Ishikawa (cell line): ENCODE measurements at regions not wholly inside any gene's neighbourhood (a gene's known extent, or its start where the extent isn't known, plus 50 kb on each side); places are given as distances from the start of the nearest gene placed in this dataset.

Source experiments
- CEBPB ChIP-seq: IDR thresholded peaks from 2 replicates; pipeline ENCODE4 v1.6.1; 2012
- CREB1 ChIP-seq: IDR thresholded peaks from 2 replicates; pipeline ENCODE4 v1.6.1; 2012; ENCODE audit warnings: low read depth
- EGR1 ChIP-seq: IDR thresholded peaks from 2 replicates; pipeline ENCODE4 v1.6.1; 2012
- EP300 ChIP-seq: IDR thresholded peaks from 2 replicates; pipeline ENCODE4 v1.6.1; 2012; ENCODE audit warnings: borderline replicate concordance
- FOXM1 ChIP-seq: IDR thresholded peaks from 2 replicates; pipeline ENCODE4 v1.6.1; 2012; ENCODE audit warnings: low read depth, borderline replicate concordance
- NFIC ChIP-seq: IDR thresholded peaks from 2 replicates; pipeline ENCODE4 v1.6.1; 2012
- RAD21 ChIP-seq: IDR thresholded peaks from 2 replicates; pipeline ENCODE4 v1.6.1; 2012; ENCODE audit warnings: low read depth
- TAF1 ChIP-seq: IDR thresholded peaks from 2 replicates; pipeline ENCODE4 v1.6.1; 2012; ENCODE audit warnings: low read depth, mild to moderate bottlenecking
- TCF12 ChIP-seq: IDR thresholded peaks from 2 replicates; pipeline ENCODE4 v1.6.1; 2012; ENCODE audit warnings: low read depth
- TEAD4 ChIP-seq: IDR thresholded peaks from 2 replicates; pipeline ENCODE4 v1.6.1; 2012
- YY1 ChIP-seq: IDR thresholded peaks from 2 replicates; pipeline ENCODE4 v1.6.1; 2012; ENCODE audit warnings: low read depth
- ZBTB7A ChIP-seq: IDR thresholded peaks from 2 replicates; pipeline ENCODE4 v1.6.1; 2012; ENCODE audit warnings: low read depth
- TF ChIP-seq, protein P1 (sequence below): IDR thresholded peaks from 2 replicates; pipeline ENCODE4 v1.6.1; 2012; ENCODE audit warnings: low read depth, mild to moderate bottlenecking
- TF ChIP-seq, protein P2 (sequence below): IDR thresholded peaks from 2 replicates; pipeline ENCODE4 v1.6.1; 2012
- TF ChIP-seq, protein P3 (sequence below): IDR thresholded peaks from 2 replicates; pipeline ENCODE4 v1.6.1; 2012

DNA sequence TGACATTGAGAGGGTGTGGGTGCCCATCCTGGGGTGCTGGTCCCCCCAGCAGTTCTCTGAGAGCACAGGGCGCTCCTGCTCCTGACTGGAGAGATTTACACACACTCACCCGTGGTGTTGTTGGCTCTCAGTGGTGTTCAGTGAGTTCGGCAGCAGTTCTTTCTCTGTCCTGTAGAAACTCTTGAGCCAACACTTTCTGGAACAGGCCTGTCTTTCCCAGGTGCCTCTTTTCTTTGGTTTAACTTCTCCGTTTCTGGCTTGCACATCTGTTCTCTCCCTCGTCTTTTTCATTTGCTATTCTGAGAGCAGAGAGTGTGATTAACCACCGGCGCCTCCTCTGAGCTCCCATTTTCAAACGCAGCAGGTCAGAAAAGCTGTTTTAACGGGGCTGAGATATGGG lies 284.5 kb downstream of the IRX2 start:
- TF ChIP-seq, protein P1, sequence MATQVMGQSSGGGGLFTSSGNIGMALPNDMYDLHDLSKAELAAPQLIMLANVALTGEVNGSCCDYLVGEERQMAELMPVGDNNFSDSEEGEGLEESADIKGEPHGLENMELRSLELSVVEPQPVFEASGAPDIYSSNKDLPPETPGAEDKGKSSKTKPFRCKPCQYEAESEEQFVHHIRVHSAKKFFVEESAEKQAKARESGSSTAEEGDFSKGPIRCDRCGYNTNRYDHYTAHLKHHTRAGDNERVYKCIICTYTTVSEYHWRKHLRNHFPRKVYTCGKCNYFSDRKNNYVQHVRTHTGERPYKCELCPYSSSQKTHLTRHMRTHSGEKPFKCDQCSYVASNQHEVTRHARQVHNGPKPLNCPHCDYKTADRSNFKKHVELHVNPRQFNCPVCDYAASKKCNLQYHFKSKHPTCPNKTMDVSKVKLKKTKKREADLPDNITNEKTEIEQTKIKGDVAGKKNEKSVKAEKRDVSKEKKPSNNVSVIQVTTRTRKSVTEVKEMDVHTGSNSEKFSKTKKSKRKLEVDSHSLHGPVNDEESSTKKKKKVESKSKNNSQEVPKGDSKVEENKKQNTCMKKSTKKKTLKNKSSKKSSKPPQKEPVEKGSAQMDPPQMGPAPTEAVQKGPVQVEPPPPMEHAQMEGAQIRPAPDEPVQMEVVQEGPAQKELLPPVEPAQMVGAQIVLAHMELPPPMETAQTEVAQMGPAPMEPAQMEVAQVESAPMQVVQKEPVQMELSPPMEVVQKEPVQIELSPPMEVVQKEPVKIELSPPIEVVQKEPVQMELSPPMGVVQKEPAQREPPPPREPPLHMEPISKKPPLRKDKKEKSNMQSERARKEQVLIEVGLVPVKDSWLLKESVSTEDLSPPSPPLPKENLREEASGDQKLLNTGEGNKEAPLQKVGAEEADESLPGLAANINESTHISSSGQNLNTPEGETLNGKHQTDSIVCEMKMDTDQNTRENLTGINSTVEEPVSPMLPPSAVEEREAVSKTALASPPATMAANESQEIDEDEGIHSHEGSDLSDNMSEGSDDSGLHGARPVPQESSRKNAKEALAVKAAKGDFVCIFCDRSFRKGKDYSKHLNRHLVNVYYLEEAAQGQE = no peak
- TF ChIP-seq CEBPB (no peak), NFIC (no peak), FOXM1 (no peak), RAD21 (no peak), YY1 (no peak), TCF12 (no peak)
- TF ChIP-seq, protein P2, sequence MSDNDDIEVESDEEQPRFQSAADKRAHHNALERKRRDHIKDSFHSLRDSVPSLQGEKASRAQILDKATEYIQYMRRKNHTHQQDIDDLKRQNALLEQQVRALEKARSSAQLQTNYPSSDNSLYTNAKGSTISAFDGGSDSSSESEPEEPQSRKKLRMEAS = no peak

DNA sequence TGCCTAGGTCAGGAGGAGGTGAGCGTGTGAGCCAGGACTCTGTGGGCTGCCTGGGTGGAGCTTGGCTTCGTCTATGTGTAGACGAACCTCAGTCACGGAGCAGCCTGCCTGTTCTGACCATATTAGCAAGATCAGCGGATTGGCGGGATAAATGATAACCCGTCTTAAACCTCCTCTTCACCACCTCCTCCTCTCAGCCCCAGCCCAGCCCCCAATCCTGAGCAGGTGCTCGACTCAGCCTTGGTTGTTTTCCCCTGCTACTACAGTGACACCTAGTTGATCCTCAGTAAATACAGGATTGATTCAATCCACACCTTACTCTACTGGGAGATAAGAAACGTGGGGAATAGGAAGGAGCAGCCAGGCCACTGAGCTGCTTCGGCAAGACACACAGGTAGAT lies 286.1 kb downstream of the IRX2 start:
- TF ChIP-seq TEAD4 (no peak), CEBPB (no peak), TCF12 (no peak), EGR1 (no peak), EP300 (no peak), TAF1 (no peak), RAD21 (no peak), CREB1 (no peak), NFIC (no peak), FOXM1 (no peak), YY1 (no peak), ZBTB7A (no peak)
- TF ChIP-seq, protein P3, sequence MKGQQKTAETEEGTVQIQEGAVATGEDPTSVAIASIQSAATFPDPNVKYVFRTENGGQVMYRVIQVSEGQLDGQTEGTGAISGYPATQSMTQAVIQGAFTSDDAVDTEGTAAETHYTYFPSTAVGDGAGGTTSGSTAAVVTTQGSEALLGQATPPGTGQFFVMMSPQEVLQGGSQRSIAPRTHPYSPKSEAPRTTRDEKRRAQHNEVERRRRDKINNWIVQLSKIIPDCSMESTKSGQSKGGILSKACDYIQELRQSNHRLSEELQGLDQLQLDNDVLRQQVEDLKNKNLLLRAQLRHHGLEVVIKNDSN = no peak
- TF ChIP-seq, protein P1 = no peak
- TF ChIP-seq, protein P2 = no peak

DNA sequence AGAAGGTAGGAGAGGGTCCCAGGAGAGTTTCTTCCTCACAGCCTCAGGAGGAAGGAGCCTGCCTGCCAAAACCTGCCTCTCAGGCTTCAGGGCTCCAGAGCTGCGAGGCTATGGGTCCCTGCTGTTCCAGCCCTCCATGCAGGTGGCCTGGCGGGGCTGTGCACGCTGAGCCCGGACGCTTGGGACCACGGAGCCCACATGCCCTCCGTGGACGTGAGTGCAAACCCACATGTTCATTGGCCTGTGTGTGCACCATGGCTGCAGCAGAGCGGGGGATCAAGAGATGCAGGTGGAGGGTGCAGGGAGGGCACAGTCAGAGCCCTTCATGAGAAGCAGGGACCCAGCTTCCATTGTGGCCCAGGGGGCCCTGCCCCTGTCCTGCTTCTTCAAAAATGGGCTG lies 287.3 kb downstream of the IRX2 start:
- TF ChIP-seq RAD21 = no peak
- TF ChIP-seq CREB1 = no peak
- TF ChIP-seq, protein P2 = no peak
- no peak for TF ChIP-seq TAF1
- TF ChIP-seq CEBPB = no peak
- no peak for TF ChIP-seq TCF12
- no peak for TF ChIP-seq EP300
- TF ChIP-seq, protein P1 = no peak
- no peak for TF ChIP-seq TEAD4
- TF ChIP-seq, protein P3 = no peak
- TF ChIP-seq FOXM1 = no peak
- TF ChIP-seq EGR1 = no peak
- no peak for TF ChIP-seq NFIC
- TF ChIP-seq YY1 = no peak
- TF ChIP-seq ZBTB7A = no peak

DNA sequence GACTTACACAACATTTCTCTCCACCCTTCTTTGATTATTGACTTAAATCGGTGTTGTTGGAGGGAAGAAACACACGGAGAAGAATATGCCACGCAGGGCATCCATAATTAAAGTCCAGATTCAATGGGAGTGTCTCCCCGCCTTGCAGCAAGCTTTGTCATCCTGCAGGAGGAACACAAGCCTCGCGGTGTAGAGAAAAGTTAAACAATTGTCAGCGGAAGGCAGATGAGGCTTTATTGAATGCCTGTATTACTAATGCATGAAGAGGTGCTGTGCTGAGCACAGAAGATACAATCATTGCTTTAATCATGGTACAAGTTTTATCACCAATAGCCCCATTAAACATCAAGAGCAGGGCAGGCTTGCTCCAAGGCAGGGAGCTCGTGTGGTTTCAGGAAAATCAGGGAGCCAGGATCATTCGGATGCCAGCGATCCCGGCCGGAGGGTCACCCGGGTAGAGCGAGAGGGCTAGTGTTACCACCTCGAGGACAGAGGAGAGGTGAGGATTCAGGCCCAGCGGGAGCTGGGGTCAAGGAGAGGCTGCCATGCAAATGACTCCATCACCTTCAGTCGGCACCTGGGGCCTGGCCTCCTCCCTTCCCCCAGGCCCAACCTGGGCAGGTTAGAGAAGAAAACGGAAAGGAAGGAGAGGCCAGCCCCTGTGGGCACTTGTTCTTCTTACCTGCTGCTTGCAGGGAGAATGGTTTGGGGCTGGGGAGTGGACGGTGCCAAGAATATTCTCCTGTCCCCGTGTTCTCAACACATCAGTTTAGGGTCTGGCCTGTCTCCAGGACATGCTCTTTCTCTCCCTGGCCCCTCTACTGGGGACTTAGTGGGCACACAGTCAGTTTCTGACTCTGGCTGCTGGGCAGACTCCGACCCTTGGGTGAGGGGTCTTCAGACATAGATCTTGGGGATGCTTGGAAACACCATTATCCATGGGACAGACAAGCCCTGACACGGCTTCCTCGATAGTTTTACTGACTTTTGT lies 289.5 kb downstream of the IRX2 start:
- no peak for TF ChIP-seq CREB1
- TF ChIP-seq, protein P3 = no peak
- no peak for TF ChIP-seq CEBPB
- no peak for TF ChIP-seq EP300
- TF ChIP-seq EGR1 = no peak
- TF ChIP-seq NFIC = no peak
- TF ChIP-seq, protein P1 = no peak
- no peak for TF ChIP-seq YY1
